NCI-H1092 treated with DMSO at 0.1 percent for 48 hours (cell line): ENCODE measurements at regions not wholly inside any gene's neighbourhood (a gene's known extent, or its start where the extent isn't known, plus 50 kb on each side); places are given as distances from the start of the nearest gene placed in this dataset.
A peak's percentile ranks its signal among the peaks of the same experiment; 100 is the strongest.

Experiments
- DNase-seq: peaks from one replicate; lab custom pipeline; 2025; lab: John Stamatoyannopoulos, UW

- DNase-seq = peak; percentile 64
Measured at GRCh38 chr2:217717646-217718045, 285.1 kb downstream of the TNS1 start.

DNA sequence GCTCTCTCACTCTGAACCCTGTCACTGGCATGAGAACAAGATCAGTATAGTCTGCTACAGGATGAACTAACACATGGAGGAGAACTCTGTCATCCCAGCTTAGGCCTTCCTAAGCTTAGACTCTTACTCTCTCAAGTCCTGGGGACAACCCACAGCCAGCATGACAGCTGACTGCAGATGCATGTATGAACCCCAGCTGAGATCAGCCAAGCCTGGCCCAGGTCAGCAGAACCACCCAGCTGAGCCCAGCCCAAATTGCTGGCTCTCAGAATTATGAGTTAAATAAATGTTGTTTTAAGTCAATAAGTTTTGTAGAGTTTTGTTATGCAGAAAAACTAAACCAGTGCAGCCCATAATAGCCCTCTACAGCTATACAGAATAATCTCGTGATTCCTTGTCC lies 287.3 kb downstream of the TNS1 start:
- DNase-seq = no peak

DNA sequence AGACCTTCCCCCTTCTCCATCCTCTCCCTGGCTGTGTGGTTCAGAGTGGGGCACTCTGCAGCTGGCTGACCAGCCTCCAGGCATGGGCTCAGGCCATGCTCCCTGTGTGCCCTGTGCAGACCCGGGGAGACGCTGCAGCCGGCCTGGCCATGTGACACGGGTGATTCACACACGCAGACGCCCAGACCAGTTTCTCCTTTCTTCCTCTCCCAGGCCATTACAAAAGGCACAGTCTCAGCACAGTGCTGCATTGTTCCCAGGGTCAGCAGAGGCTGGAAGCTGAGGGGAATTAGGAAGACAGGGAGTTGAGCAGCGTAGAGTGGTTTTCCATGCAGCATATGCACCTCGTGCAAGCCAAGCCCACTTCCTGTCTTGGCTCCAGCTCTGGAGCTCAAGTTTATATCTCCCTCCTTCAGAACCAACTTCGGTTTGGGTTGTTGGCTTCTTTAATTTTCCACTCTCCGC lies 288.5 kb downstream of the TNS1 start:
- no peak for DNase-seq

DNA sequence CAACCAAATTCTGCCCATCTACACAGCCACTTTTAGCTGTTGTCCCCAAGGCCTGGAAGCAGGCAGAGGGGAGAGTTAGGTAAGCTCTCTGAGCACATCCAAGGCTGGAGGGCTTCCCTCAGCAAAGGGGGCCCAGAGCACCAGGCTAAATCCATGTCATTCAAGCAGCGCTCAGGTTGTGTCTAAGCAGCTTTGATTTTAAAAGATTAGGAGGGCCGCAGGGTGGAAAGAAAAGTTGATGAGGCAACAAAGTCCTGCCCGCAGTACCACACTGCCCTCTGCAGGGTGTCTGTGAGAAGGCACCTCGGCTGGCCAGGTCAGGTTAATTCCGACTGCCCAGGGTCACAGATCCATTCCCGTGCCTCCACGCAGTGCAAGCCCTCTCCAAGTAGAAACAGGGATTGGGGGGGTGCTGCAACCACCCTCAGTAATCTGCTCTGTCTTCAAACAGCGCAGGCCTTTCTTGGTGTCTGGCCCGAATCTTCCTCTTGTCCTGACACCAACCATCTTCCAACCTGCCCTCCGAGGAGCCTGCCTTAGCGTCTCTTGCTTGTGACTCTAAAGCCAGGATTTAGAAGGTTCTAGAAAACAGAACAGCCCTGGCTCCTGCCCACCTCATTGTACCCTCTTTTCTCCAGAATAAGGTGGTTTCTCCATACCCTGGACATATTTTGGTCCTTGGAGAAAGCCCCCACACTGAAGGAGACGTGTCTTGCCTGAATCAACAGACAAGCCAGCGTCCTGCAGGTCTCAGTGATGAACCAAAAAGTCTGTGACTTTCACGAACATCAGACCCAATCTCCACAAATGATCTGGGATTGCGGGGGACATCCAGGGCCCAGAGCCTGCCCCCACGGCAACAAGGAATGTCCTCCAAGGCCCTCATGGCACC lies 289.2 kb downstream of the TNS1 start:
- DNase-seq = peak; percentile 48

- DNase-seq = no peak
Measured at GRCh38 chr2:217712431-217712830, 290.4 kb downstream of the TNS1 start.

DNA sequence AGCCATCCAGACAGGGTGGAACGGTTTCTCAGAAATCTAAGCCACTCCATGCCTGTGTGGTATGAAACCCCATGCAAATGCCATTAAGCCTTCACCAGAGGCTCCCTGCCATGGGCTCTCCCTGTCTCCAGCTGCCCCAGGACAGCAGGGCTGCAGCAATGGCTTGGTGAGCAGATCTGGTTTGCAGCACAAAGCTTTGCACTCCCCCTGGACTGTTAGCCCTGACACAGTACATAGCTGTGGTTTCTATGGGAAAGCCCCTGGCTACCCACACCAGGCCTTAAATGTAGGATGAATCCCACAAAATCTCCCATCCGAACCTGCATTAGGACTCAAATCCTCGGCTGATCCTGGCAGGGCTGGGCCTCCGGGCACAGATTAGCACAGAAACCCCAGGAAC lies 291.6 kb downstream of the TNS1 start:
- no peak for DNase-seq

GRCh38 chr2:217710211-217710765 lies 292.5 kb downstream of the TNS1 start:
- DNase-seq = no peak

DNA sequence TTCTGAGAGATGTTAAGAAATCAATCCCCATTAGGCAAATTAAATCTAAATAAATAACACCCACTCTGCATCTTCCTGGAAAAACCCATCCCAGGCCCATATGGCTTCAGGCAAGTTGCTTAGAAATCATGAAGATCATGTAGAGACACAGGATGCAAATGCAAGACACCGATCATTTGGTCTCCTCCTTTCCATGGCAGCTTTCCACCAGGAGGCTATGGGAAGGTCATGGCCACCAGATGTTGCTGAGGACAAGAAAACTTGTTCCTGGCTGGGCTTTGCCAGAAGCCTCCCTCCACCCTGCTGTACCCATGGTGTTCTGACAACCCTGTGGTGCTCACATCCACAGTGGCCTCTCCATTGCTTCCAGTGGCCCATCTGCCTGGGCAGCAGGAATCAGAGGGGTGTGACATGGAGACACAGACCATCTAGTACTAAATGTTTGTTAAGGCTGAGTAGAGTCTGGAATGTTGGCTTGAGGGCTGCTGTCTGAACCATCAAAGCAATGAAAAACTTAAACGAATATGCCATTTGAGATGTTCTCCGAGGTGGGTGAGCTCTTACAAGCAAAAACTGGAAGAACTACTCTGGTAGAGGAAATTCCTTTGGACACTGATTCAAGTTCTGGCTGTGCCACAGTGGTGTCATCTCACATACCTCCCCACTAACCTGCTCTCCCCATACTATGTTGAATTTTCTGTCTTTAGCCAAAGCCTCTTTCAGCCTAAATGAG lies 293.2 kb downstream of the TNS1 start:
- no peak for DNase-seq

DNA sequence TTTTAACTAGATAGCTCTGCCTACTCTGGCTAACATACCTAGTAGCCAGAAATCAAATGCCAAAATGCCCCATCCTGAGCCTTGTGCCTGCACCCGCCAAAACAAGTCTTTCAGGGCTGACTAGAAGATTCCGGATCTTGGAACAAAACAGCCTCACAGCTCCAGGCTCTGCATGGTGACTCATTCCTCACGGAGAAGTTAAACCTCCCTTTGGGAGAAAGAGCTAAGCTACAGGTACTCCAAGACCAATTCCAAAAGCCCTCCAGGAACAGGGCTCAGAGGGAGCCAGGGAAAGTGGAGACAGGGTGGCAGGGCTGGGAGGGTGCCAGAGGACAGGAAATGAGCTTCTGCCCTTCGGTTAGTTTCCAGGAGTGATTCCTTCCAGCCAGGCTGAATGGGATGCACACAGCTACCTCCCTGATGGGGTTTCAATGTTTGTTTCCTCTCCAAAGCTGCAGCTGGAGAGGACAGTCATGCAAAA lies 295.6 kb downstream of the TNS1 start:
- no peak for DNase-seq

DNA sequence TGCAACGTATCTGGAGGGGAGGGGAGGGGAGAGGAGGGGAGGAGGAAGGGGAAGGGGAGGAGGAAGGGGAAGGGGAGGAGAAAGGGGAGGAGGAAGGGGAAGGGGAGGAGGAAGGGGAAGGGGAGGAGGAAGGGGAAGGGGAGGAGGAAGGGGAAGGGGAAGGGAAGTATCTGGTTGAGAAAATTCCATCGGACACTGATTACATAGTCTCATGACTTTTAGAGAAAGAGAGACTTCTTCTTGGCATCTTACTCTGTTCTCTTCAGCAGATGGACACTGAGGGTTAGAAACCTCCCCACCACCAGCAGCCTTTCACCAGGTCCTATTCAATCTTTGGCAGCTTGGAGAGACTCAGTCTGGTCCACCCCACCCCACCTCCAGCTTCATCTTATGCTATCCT lies 296.3 kb downstream of the TNS1 start:
- DNase-seq = no peak

DNA sequence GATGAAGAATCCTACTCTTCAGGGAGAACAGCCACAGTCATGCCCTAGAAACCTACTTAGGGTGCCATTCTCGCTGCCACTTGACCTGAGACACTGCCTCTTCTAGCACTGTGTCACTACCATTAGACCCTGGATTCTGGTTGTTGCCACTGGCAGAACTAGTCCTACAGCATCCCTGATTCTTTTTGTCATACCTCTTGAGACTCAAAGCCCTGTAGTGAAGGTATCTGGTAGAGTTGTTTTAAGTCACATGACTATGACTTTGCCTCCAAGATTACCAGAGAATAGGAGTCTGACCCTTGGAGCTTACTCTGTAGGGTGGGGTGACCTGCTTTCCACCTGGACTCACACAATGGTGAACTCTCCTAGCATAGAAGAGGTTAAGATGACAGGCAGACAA lies 296.7 kb downstream of the TNS1 start:
- no peak for DNase-seq

GRCh38 chr2:217705461-217705860 lies 297.3 kb downstream of the TNS1 start:
- DNase-seq = no peak

GRCh38 chr2:217703999-217704398 lies 298.8 kb downstream of the TNS1 start:
- no peak for DNase-seq

GRCh38 chr2:217703102-217703501 lies 299.7 kb downstream of the TNS1 start:
- no peak for DNase-seq

DNA sequence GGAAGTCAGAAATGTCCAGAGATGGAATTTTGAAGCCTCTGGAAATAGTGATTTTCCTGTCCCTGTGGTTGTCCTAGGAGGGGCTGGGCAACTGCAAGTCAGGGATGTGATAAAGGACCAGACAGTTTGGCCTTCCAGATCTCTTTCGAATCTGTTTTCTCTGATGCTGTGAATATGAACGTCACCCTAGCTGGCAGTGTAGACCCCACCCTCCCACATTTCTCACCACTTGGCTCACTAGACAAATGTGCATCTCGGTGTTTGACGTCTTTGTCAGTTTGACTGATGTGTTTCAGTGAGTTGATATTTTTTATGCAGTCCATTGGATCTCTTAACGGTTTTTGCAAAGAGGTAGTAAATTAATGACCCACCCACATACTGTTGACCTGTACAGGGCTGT lies 301.2 kb downstream of the TNS1 start:
- no peak for DNase-seq

DNA sequence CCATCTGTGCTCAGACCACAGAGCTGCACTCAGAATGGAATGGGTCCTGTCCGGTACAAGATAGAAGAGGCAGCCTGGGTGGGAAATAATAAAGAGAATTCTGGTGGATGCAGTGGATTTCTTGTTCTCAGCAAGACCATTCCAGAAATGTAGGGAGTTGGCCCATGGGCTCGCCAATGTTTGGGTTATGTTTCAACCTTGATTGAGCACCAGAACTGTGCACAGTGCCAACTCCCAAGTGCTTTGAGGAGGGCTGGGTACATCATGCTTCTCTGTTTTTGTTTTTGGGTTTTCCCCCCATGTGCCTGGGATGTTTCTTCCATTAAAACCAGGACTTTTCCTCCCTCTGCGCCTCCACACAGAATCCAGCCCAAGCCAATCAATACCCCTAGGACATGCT lies 304.1 kb downstream of the TNS1 start:
- no peak for DNase-seq

DNA sequence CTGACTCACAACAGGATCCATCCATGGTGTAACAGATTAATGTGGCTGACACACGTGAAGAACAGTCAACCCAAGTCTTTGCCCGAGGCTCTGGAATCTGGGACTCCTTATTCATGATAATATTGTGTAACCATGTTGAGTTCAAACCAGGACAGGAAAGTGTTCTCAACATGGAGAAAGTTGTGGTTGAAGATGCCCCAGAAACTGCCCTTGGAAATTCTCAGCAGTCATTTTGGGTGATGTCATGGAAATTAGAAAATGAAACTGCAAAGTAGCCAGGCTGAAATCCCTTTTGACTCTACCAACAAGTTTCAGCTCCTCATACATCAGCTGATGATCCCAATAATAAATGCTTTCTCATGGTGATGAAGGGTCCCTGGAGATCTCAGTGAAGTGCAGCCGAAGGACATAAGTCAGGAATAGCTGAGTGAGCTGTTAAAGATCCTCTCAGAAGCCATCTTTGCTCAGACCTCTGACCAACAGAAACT lies 307.7 kb downstream of the TNS1 start:
- no peak for DNase-seq

DNA sequence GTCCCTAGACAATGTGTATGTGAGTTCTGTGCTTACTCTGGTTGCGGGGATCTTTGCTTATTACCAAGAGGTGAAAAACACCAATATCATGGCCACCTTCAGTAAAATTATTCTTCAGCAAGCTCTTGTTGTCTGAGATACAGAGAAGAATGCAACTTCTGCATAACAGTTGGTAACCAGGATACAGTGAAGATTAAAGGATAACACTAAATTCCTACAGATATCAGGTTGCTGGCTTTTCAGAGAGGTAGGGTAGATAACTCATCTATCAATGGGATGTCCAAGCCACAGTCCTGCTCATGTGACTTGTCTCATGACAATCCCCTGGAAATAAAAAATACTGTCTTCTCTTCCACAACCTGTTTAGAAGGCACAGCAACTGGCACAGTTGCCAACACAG lies 308.5 kb downstream of the TNS1 start:
- no peak for DNase-seq

- no peak for DNase-seq
Measured at GRCh38 chr2:217693363-217693762, 309.4 kb downstream of the TNS1 start.

DNA sequence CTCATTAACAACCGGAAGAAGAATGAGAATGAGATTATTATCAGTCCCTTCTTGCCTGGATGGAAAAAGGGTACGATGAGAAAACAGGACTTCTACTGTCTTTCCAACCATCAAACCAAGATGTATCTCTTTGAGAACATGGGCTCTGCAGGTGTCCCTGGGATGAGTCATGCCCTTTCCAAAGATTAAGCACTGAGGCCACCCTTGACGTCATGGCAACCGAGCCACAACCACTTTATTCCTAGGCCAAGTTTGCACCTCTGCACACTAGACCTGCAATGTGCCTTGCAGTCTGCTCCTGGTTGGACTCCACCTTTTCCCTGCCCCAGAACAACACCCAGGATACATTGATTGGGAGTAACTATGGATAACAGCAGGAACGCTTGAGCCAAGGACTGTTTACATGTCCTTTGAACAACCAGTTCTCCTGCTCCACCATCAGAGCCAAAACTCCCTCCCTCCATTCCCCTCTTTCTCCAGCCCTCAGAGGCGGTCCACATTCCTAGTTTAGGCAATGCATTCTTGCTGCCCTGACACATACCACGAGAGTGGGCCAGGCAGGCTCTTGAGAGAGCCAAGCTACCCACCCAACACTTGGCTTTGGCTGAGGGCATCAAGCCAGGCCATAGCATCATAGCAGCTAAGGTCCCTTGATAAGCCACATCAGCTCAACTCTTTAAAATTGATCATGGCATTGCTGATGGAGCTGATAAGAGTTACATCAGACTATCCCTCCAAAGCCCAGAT lies 310.7 kb downstream of the TNS1 start:
- DNase-seq = no peak

DNA sequence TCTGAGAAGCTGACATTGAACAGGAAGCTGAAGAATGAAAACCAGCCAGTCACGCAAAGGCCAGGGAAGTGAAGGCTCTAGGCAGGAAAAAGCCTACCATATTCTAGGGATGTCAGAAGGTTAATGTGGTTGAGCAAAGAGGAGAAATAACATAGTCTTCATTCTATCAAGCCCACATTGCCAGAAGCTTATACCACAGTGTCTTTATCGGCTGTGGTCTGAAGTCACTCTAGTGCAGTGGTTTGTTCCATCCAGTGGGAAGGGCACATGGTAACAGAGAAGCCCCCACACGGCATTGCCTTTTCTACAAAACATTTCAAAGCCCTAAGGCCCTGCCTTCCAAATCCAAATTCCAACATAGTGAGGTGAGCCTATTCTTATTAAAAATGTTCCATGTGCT lies 311.3 kb downstream of the TNS1 start:
- DNase-seq = no peak

- no peak for DNase-seq
Measured at GRCh38 chr2:217689053-217689452, 313.7 kb downstream of the TNS1 start.
